ENCODE measurements at regions not wholly inside any gene's neighbourhood (a gene's known extent, or its start where the extent isn't known, plus 50 kb on each side); places are given as distances from the start of the nearest gene placed in this dataset.

DNA sequence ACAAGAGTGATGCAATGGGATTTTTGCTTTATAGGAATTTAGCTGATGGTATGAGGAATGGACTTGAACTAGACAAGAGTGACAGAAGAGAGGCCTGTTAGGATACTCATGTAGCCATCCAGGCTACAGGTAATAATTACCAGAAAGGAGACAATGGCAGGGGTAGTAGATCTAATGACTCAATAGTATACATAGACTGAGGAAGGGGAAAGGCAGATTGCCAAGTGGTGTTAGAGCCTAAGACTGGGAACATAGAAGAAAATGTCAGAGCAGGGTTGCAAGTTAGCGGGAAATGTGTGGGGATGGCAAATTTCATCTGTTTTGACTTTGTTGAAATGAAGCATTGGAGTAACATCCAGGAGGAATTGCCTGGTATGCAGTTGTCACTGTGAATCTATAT is 295.6 kb downstream of the UTRN start:
- no peak for TF ChIP-seq YY1 (IDR thresholded peaks at IDR 0.05; ENCODE audit: insufficient read depth, insufficient read length)
- TF ChIP-seq ZNF274 (IDR thresholded peaks at IDR 0.05; ENCODE audit: low read depth, low read length) = no peak

Data from NT2/D1 (cell line).